A673 (cell line): ENCODE measurements at regions not wholly inside any gene's neighbourhood (a gene's known extent, or its start where the extent isn't known, plus 50 kb on each side); places are given as distances from the start of the nearest gene placed in this dataset.

Experiments used
- BruUV-seq: library from RNA; stranded (reverse); fragments of 400-500 nt; replicated peaks from 2 replicates; lab custom pipeline; 2021; lab: Mats Ljungman, UMichigan
- CTCF ChIA-PET: fragments of 300-600 bp; sonication (Branson Sonifier 250); formaldehyde crosslinking; loops from one replicate; lab custom pipeline; 2022; ENCODE audit warnings: antibody characterized with exemption; lab: Charles Lee
- POLR2A ChIA-PET: fragments of 300-600 bp; sonication (Branson Sonifier 250); formaldehyde crosslinking; loops from one replicate; lab custom pipeline; 2022; ENCODE audit warnings: antibody characterized with exemption; ENCODE audit not compliant: low non-redundant PET; lab: Charles Lee
- DNase-seq: peaks from one replicate; pipeline ENCODE4 v3.0.0-alpha.2; 2015; ENCODE audit warnings: low spot score
- H3K27ac ChIP-seq: fragments of 200-600 bp; sonication (generic); 2 replicates; pipeline ENCODE4 v1.5.1; 2016; ENCODE audit warnings: mixed run types, low read depth, mild to moderate bottlenecking, mixed read lengths, antibody characterized with exemption, low read length; ENCODE audit not compliant: poor library complexity, severe bottlenecking
- H3K27me3 ChIP-seq: fragments of 200-600 bp; sonication (generic); replicated peaks from 2 replicates; pipeline ENCODE4 v1.6.1; 2017; ENCODE audit warnings: mixed run types, low read depth, mild to moderate bottlenecking, mixed read lengths, antibody characterized with exemption, low read length; ENCODE audit not compliant: insufficient read depth, poor library complexity
- H3K36me3 ChIP-seq: fragments of 200-600 bp; sonication (generic); 2 replicates; pipeline ENCODE4 v1.6.1; 2016; ENCODE audit warnings: mixed run types, mild to moderate bottlenecking, mixed read lengths, antibody characterized with exemption, low read length; ENCODE audit not compliant: insufficient read depth, poor library complexity, severe bottlenecking
- H3K4me1 ChIP-seq: fragments of 200-600 bp; sonication (generic); 2 replicates; pipeline ENCODE4 v1.6.1; 2017; ENCODE audit warnings: mixed run types, mild to moderate bottlenecking, mixed read lengths, antibody characterized with exemption, low read length; ENCODE audit not compliant: insufficient read depth, poor library complexity, severe bottlenecking
- H3K4me3 ChIP-seq: fragments of 200-600 bp; sonication (generic); 2 replicates; pipeline ENCODE4 v1.5.1; 2016; ENCODE audit warnings: low read depth, mixed run types, mild to moderate bottlenecking, mixed read lengths, low read length; ENCODE audit not compliant: poor library complexity, severe bottlenecking
- H3K9me3 ChIP-seq: fragments of 200-600 bp; sonication (generic); 2 replicates; pipeline ENCODE4 v1.6.1; 2016; ENCODE audit warnings: mixed run types, low read depth, mild to moderate bottlenecking, mixed read lengths, antibody characterized with exemption, low read length; ENCODE audit not compliant: poor library complexity, severe bottlenecking
- CTCF ChIP-seq: fragments of 300-800, 200-600 bp; sonication (generic); conservative IDR thresholded peaks from 2 replicates; pipeline ENCODE4 v1.5.1; 2017; ENCODE audit warnings: low read depth, mild to moderate bottlenecking, antibody characterized with exemption, low read length, moderate library complexity, mixed read lengths
- EZH2 ChIP-seq: fragments of 200-600 bp; sonication (generic); IDR thresholded peaks from 2 replicates; pipeline ENCODE4 v1.6.1; 2017; ENCODE audit warnings: borderline replicate concordance, low read depth, mild to moderate bottlenecking, mixed read lengths, antibody characterized with exemption, low read length; ENCODE audit not compliant: poor library complexity, severe bottlenecking
- intact Hi-C: fragments of 100-400 bp; cut with micrococcal nuclease; formaldehyde crosslinking; loops from one replicate; pipeline ENCODE4 v1.10.0; 2022; ENCODE audit not compliant: unreplicated experiment

- CTCF ChIA-PET, result interaction anchor here (0.7 kb wide), 1 partner anchor 16 kb away, joined by 5 read pairs; no protein-coding TSS in a partner anchor
- peaks cover under 1% of the 10 kb centered on the region for H3K27me3 ChIP-seq
- no peak for DNase-seq
- POLR2A ChIA-PET, result no interaction called here
- no TSS peak for BruUV-seq
- H3K4me3 ChIP-seq, result no peak overlapping the region
- H3K27ac ChIP-seq, result no peak overlapping the region
- intact Hi-C loops, result no loop called here
- H3K9me3 ChIP-seq, result no peaks in the 10 kb centered on the region
- H3K4me1 ChIP-seq, result no peaks in the 10 kb centered on the region
- TF ChIP-seq EZH2 (no peak), CTCF (no peak)
- H3K36me3 ChIP-seq, result no peaks in the 10 kb centered on the region
These were observed 180.6 kb downstream of the FOXO1 start for GRCh38 chr13:40485611-40486517.

- Histone ChIP-seq H3K36me3 (no peaks in the 10 kb centered on the region), H3K4me1 (no peaks in the 10 kb centered on the region), H3K27ac (no peak overlapping the region), H3K27me3 (peaks cover 3% of the 10 kb centered on the region), H3K4me3 (no peak overlapping the region), H3K9me3 (no peaks in the 10 kb centered on the region)
- ChIA-PET CTCF (no interaction called here), POLR2A (no interaction called here)
- no TSS peak for BruUV-seq
- intact Hi-C loops, result no loop called here
- TF ChIP-seq EZH2 (no peak), CTCF (no peak)
- DNase-seq, result no peak
These were observed 179.8 kb downstream of the FOXO1 start for GRCh38 chr13:40486518-40487163.

- Histone ChIP-seq H3K27me3 (peaks cover 3% of the 10 kb centered on the region), H3K27ac (no peak overlapping the region), H3K4me1 (no peaks in the 10 kb centered on the region), H3K9me3 (no peaks in the 10 kb centered on the region), H3K4me3 (no peak overlapping the region), H3K36me3 (no peaks in the 10 kb centered on the region)
- TF ChIP-seq CTCF (no peak), EZH2 (no peak)
- no peak for DNase-seq
- no TSS peak for BruUV-seq
- intact Hi-C loops, result no loop called here
- ChIA-PET POLR2A (no interaction called here), CTCF (no interaction called here)
These were observed 177.5 kb downstream of the FOXO1 start for GRCh38 chr13:40488869-40489391.
